ENCODE measurements at regions not wholly inside any gene's neighbourhood (a gene's known extent, or its start where the extent isn't known, plus 50 kb on each side); places are given as distances from the start of the nearest gene placed in this dataset.

- FAIRE-seq, result no peak
- DNase-seq (ENCODE audit: insufficient read length, low spot score), result no peak
- no peak for TF ChIP-seq CTCF (IDR thresholded peaks at IDR 0.05; ENCODE audit: insufficient read depth, missing control alignments)
Observed at GRCh38 chr20:53826597-53827291, 233.1 kb upstream of the ZNF217 start.

- FAIRE-seq, result no peak
- no peak for TF ChIP-seq CTCF (IDR thresholded peaks at IDR 0.05; ENCODE audit: insufficient read depth, missing control alignments)
- DNase-seq (ENCODE audit: insufficient read length, low spot score), result no peak
Observed at GRCh38 chr20:53826090-53826489, 232.5 kb upstream of the ZNF217 start.

GRCh38 chr20:53825282-53825681, 231.6 kb upstream of the ZNF217 start:
- DNase-seq (ENCODE audit: insufficient read length, low spot score), result no peak
- FAIRE-seq, result no peak
- TF ChIP-seq CTCF (IDR thresholded peaks at IDR 0.05; ENCODE audit: insufficient read depth, missing control alignments), result no peak

DNA sequence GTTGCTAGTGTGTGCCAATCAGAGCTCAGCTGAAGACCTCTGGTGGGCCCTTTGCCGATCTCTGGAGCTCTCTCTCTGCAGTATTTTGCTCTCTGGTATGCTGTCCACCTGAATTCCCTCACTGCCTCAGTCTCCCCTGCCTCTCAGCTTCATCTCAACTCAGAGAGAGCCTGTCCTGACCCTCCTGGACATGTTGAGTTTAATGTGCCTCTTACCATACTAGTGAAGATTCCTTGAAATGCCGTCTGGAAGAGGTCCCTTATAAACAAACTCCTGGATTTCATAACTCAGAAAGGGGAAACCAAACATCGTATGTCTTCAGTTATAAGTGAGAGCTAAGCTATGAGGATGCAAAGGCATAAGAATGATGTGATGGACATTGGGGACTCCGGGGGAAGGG, 231.1 kb upstream of the ZNF217 start:
- FAIRE-seq (no peak), DNase-seq (ENCODE audit: insufficient read length, low spot score) (no peak)
- no peak for TF ChIP-seq CTCF (IDR thresholded peaks at IDR 0.05; ENCODE audit: insufficient read depth, missing control alignments)

DNA sequence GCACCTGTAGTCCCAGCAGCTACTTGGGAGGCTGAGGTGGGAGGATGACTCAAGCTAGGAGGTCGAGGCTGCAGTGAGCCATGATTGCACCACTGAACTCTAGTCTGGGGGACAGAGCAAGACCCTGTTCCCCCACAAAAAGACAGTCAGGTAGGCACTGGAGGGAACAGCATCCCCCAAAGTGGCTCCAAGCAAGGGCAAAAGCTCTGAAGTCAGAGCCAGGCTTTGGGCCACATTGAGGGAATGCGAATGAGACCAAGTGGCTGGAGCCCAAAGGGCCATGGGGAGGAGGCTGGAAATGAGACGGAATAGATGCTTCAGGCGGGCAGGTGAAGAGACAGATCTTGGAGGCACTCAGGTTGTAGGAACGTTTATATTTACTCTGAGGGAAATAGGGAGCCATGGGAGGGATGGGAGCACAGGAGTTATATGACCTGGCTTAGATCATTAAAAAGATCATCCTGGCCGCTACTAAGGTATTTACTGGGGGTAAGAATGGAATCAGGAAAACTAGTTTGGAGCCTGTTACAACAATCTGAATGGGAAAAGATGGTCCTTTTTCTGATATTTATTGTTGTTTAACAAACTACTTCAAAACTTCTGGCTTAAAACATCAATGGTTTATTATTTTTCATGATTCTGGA, 229.6 kb upstream of the ZNF217 start:
- DNase-seq (ENCODE audit: insufficient read length, low spot score), result no peak

GRCh38 chr20:53822534-53822933, 228.9 kb upstream of the ZNF217 start:
- no peak for DNase-seq (ENCODE audit: insufficient read length, low spot score)
- FAIRE-seq, result no peak
- TF ChIP-seq CTCF (IDR thresholded peaks at IDR 0.05; ENCODE audit: insufficient read depth, missing control alignments), result no peak

More for the DNA sequence above, 229.6 kb upstream of the ZNF217 start:
- no peak for TF ChIP-seq CTCF (IDR thresholded peaks at IDR 0.05; ENCODE audit: insufficient read depth, missing control alignments)
- FAIRE-seq, result no peak

DNA sequence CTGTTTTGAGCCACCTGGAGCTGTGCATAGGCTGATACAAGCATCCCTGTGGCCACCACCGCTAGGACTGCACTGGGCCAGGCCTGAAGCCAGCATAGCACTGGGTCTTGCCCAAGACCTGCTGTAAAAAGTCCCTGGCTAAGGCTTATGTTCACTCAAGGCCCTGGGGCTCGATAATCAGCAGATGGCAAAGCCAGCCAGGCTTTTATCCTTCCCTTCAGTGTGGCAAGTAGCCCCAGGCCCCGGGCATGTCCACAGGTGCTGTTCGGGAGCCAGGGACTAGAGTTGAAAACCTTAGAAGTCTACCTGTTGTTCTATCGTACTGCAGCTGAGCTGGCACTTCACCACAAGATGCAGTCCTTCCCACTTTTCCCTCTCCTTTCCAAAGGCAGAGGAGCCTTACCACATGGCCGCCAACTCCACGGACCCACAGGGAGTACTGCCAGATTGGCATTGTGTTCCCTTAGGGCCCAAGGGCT, 226.4 kb upstream of the ZNF217 start:
- DNase-seq (ENCODE audit: insufficient read length, low spot score) (no peak), FAIRE-seq (no peak)
- TF ChIP-seq CTCF (IDR thresholded peaks at IDR 0.05; ENCODE audit: insufficient read depth, missing control alignments), result no peak

Measured in D721Med (cell line).